ENCODE measurements at regions not wholly inside any gene's neighbourhood (a gene's known extent, or its start where the extent isn't known, plus 50 kb on each side); places are given as distances from the start of the nearest gene placed in this dataset.

GRCh38 chr5:33371660-33372059 is 69.1 kb upstream of the TARS1 start:
- DNase-seq (ENCODE audit: low spot score), result no peak

DNA sequence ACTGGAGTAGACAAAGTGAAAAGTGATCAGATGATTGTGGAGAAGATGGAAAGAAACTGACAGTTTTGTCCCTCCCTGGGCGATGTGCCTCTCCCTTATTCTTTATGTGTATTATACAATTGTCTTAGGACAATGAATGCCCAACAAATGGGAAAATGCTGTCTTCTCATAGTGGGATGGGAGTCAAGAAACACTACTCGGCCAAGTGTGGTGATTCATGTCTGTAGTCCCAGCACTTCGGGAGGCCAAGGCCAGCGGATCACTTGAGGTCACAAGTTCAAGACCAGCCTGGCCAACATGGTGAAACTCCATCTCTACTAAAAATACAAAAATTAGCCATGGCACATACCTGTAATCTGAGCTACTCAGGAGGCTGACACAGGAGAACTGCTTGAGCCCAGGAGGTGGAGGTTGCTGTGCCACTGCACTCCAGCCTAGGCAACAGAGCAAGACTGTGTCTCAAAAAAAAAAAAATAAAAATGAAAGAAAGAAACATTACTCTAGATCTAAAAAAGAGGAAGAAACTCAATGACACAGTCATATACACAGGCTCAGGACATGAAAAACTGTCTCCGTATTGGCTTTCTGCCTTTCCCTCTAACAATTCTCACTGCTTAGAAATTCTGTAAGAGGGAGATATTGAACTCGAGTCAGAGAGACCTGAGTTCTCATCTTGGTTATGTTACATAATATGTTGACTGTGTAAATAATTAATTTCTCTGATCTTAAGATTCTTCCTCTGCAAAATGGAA is 67.9 kb upstream of the TARS1 start:
- DNase-seq (ENCODE audit: low spot score), result no peak

DNA sequence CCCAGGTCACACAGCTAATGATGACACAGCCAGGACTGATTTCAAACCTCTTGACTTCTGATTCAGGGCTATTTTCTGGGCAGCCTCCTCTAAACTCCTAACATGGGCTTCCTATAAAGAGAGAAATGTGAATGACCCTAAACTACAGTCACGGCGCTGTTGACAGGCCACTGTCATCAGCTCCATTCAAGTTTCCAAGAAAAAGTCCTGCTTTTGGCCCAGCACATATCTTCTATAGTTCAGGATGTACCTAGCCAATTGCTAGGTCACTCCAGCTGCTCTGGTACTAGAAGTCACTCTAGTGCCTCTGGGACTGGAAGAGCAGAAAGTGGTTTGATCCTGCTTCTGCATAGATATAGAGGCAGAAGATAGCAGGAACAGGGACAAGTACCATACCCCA is 64.9 kb upstream of the TARS1 start:
- DNase-seq (ENCODE audit: low spot score), result no peak

GRCh38 chr5:33379757-33380156 is 61.0 kb upstream of the TARS1 start:
- no peak for DNase-seq (ENCODE audit: low spot score)

DNA sequence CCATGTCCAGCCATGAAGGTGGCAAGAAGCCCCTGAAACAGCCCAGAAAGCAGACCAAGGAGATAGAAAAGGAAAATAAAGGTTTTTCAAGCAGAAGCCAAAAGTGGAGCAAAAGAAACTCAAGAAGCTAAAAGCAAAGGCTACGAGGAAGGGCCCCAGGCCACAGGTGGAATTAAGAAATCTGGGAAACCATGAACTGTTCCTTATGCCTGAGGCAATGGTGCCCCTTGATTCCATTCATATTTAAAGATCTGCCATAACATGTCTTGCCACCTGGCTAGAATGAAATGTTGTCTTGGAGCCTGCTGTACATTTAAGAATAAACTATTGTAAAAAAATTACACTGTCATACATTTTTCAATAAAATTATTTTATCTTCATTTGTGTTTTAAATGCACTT is 59.5 kb upstream of the TARS1 start:
- DNase-seq (ENCODE audit: low spot score), result no peak

All from COLO829 (cell line).